DND-41 (cell line): ENCODE measurements at regions not wholly inside any gene's neighbourhood (a gene's known extent, or its start where the extent isn't known, plus 50 kb on each side); places are given as distances from the start of the nearest gene placed in this dataset.

Experiments used
- CTCF ChIP-seq: IDR thresholded peaks from 2 replicates; pipeline ENCODE4 v1.5.1; 2012; ENCODE audit warnings: borderline replicate concordance, low read length, moderate library complexity, mild to moderate bottlenecking; ENCODE audit not compliant: poor library complexity, severe bottlenecking; ENCODE audit errors: extremely low read depth
- EZH2 ChIP-seq: IDR thresholded peaks from 3 replicates; pipeline ENCODE4 v1.6.1; 2012; ENCODE audit warnings: borderline replicate concordance, low read depth, mild to moderate bottlenecking, moderate library complexity, low read length, inconsistent platforms; ENCODE audit not compliant: severe bottlenecking

GRCh38 chr1:82994616-82995263 is 1004.2 kb downstream of the TTLL7 start:
- TF ChIP-seq CTCF (no peak), EZH2 (no peak)
